WTC11 (cell line): ENCODE measurements at regions not wholly inside any gene's neighbourhood (a gene's known extent, or its start where the extent isn't known, plus 50 kb on each side); places are given as distances from the start of the nearest gene placed in this dataset.

Source experiments
- CBFB ChIP-seq: sonication (generic); formaldehyde crosslinking; IDR thresholded peaks from 2 replicates; pipeline ENCODE4 v1.8.1; 2022; ENCODE audit warnings: mild to moderate bottlenecking, low read depth, missing genetic modification reagents
- GABPB1 ChIP-seq: sonication (generic); formaldehyde crosslinking; IDR thresholded peaks from 2 replicates; pipeline ENCODE4 v1.8.1; 2023; ENCODE audit warnings: mild to moderate bottlenecking, missing genetic modification reagents
- JUN ChIP-seq: sonication (generic); formaldehyde crosslinking; IDR thresholded peaks from 2 replicates; pipeline ENCODE4 v1.8.0; 2023; ENCODE audit warnings: mild to moderate bottlenecking, missing genetic modification reagents
- PRRX2 ChIP-seq: fragments of 250-450 bp; sonication (Bioruptor Pico); IDR thresholded peaks from 2 replicates; pipeline ENCODE4 v1.8.0; 2021; ENCODE audit warnings: mild to moderate bottlenecking
- TEAD4 ChIP-seq: sonication (generic); formaldehyde crosslinking; IDR thresholded peaks from 2 replicates; pipeline ENCODE4 v1.8.0; 2022; ENCODE audit warnings: mild to moderate bottlenecking, missing genetic modification reagents
- TP53 ChIP-seq: sonication (generic); formaldehyde crosslinking; IDR thresholded peaks from 2 replicates; pipeline ENCODE4 v1.8.1; 2023; ENCODE audit warnings: mild to moderate bottlenecking, missing genetic modification reagents
- TF ChIP-seq, protein P1 (sequence below): fragments of 200-600 bp; IDR thresholded peaks from 2 replicates; pipeline ENCODE4 v1.8.0; 2022; ENCODE audit warnings: antibody characterized with exemption
- TF ChIP-seq, protein P2 (sequence below): sonication (generic); formaldehyde crosslinking; IDR thresholded peaks from 2 replicates; pipeline ENCODE4 v1.8.1; 2023; ENCODE audit warnings: mild to moderate bottlenecking, missing genetic modification reagents, moderate library complexity
- TF ChIP-seq, protein P3 (sequence below): sonication (generic); formaldehyde crosslinking; IDR thresholded peaks from 2 replicates; pipeline ENCODE4 v1.8.1; 2022; ENCODE audit warnings: low read depth, missing genetic modification reagents, borderline replicate concordance

DNA sequence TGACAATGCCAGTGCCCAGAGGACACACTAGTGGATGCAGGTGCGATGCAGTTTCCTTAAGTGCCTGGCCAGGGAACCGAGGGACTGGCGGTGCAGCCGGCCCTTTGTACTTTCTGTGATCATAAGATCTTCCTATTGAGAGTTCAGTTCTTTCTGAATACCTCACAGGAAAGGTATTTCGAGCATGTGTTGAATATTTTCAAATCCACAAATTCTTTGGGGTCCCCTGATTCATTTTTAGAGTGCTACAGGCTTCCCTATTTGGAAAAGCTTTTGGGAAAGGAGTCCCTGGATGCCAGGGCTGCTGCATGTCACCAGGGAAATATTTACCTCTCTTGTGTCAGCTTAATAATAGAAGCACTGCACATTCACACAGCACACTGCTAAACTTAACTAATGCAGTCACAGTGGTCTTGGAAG is 281.5 kb downstream of the GADD45G start:
- TF ChIP-seq, protein P1, sequence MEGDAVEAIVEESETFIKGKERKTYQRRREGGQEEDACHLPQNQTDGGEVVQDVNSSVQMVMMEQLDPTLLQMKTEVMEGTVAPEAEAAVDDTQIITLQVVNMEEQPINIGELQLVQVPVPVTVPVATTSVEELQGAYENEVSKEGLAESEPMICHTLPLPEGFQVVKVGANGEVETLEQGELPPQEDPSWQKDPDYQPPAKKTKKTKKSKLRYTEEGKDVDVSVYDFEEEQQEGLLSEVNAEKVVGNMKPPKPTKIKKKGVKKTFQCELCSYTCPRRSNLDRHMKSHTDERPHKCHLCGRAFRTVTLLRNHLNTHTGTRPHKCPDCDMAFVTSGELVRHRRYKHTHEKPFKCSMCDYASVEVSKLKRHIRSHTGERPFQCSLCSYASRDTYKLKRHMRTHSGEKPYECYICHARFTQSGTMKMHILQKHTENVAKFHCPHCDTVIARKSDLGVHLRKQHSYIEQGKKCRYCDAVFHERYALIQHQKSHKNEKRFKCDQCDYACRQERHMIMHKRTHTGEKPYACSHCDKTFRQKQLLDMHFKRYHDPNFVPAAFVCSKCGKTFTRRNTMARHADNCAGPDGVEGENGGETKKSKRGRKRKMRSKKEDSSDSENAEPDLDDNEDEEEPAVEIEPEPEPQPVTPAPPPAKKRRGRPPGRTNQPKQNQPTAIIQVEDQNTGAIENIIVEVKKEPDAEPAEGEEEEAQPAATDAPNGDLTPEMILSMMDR = no peak
- TF ChIP-seq JUN (CRISPR knock-in tag) (no peak), CBFB (CRISPR knock-in tag) (no peak), TP53 (CRISPR knock-in tag) (no peak), GABPB1 (CRISPR knock-in tag) (no peak), TEAD4 (CRISPR knock-in tag) (no peak), PRRX2 (CRISPR knock-in tag) (no peak)
- TF ChIP-seq, protein P2, sequence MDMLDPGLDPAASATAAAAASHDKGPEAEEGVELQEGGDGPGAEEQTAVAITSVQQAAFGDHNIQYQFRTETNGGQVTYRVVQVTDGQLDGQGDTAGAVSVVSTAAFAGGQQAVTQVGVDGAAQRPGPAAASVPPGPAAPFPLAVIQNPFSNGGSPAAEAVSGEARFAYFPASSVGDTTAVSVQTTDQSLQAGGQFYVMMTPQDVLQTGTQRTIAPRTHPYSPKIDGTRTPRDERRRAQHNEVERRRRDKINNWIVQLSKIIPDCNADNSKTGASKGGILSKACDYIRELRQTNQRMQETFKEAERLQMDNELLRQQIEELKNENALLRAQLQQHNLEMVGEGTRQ = no peak
- TF ChIP-seq, protein P3, sequence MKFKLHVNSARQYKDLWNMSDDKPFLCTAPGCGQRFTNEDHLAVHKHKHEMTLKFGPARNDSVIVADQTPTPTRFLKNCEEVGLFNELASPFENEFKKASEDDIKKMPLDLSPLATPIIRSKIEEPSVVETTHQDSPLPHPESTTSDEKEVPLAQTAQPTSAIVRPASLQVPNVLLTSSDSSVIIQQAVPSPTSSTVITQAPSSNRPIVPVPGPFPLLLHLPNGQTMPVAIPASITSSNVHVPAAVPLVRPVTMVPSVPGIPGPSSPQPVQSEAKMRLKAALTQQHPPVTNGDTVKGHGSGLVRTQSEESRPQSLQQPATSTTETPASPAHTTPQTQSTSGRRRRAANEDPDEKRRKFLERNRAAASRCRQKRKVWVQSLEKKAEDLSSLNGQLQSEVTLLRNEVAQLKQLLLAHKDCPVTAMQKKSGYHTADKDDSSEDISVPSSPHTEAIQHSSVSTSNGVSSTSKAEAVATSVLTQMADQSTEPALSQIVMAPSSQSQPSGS = no peak
